HG02981 (cell line): ENCODE measurements at regions not wholly inside any gene's neighbourhood (a gene's known extent, or its start where the extent isn't known, plus 50 kb on each side); places are given as distances from the start of the nearest gene placed in this dataset.
"Not testable (repeated sequence)": the region's sequence is repeated elsewhere in the genome, so short reads cannot be mapped to it uniquely, and the experiment has no call there.

ENCODE experiments used
- ATAC-seq: cut with Tn5 transposase; IDR thresholded peaks from one replicate; pipeline ENCODE4 v1.9.1; 2021; ENCODE audit warnings: mild to moderate bottlenecking, moderate library complexity; ENCODE audit not compliant: unreplicated experiment

DNA sequence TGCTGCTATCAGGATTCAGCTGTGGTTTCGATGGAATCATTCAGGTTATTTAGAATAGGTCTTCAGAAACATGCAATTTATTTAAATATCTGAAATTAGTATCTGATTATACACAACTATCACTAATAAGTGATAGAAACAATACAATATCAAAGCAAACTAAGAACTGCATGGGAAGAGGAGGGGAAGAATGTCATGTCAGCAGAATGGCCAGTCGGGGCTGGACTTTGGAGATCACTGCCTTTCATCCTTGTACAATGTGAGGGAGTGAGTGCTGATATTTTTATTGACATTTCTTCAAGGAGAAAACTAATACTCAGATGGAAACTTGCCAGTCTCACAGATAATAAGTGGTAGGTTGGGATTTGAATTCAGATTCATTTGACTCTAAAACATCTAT lies 224.0 kb upstream of the LINC00305 start:
- ATAC-seq = no peak

DNA sequence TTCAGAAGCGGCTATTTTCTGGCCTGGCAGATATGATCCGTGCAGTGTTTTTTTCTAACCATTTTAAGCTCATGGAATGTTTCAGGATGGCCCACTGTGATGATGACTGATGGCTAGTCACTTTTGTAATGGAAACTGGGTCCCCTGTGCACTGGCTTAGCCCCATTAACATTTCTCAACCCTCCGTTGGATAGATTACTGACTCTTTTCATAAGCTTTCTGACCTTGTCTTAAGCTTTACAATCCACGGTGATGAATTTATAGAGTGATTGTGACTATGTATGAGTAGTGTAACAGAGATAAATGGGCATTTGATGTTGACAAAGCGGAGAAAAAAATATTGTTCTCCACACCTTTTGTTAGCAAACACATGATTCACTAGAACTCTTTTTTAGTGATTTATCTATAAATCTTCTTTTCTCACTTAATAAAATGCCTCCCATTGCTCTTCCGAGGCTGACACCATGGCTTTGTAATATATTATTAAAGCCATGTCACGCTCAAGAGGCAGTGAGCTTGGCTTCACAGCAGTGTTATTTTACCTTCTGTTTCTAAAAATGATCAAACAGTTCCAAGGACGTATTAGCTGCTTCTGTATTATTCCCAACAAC lies 221.0 kb upstream of the LINC00305 start:
- ATAC-seq = not testable (repeated sequence)

DNA sequence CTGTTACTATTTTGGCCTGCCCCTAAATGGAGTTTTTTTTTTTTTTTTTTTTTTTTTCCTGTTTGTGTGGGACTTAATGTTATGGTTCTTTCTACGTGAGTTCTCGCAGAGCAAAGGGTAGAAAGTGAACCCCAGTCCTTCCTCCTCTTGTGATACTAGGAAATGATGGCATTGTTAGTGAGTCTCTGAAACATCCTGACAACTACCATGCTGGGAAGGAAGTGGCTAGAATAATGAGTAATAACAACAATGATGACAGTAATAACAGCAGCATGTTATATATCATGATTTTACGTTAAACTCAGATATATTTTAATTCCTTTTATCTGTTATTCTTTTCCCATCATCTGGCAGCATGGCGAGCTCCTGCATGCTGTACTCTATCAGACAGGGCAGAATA lies 216.2 kb upstream of the LINC00305 start:
- ATAC-seq = no peak

- ATAC-seq = no peak
Observed at GRCh38 chr18:64337673-64338072, 188.8 kb upstream of the LINC00305 start.

DNA sequence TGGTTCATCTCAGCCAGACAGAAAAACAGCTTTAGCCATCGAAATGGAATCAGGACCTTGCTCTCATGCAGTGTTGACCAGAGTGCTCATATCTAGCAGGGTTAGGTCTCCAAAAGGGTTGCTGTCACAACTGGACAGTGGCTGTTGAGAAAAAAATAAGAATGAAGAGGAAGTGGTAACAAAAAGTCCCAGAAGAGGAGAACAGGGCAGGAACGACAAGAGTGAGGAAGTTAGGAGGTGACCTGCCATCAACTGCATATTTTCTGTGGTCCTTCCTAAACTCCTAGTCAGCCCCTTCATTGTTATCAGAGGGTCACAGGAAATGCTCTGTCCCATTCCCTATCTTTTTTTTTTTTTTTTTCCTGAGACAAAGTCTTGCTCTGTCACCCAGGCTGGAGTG lies 188.1 kb upstream of the LINC00305 start:
- no peak for ATAC-seq

- ATAC-seq = no peak
Observed at GRCh38 chr18:64334748-64335147, 185.9 kb upstream of the LINC00305 start.

- ATAC-seq = no peak
Observed at GRCh38 chr18:64333584-64333983, 184.7 kb upstream of the LINC00305 start.

DNA sequence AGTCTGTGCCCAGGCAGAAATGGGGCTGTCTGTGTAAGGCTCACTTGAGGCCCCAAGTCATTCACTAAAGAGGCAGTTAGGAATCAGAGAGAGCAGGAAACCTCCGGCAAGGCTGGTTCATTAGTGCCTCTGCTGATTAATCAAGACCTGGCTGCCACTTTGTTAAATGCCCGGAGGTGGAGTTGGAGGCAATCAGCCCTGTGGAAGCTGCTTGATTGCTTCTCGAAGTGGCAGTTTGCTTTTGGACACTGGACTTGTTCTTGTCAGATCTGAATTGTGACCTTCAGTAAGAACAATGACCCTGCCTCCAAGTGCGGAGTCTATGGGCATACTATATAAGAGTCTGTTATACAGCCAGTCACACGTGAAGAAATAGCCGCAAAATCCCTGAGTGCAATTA lies 183.9 kb upstream of the LINC00305 start:
- ATAC-seq = no peak

DNA sequence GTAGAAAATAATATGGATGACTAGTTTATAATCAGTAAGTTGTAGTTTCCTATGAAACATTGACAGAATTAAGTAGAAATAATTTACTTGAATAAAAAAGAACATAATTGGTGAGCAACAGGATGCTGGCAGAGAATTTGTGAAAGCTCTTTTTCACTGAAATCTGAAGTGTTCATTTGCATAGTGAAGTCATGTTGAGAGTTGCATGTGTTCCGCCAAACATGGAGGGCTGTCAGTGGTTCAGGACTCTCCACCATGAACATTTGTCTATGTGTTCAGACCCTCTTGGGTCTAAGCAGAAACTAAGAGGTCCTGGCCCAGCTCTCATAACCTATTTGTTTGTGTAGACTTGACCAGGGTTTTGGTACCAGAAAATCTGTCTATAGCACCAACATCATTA lies 182.5 kb upstream of the LINC00305 start:
- no peak for ATAC-seq

GRCh38 chr18:64330931-64331330 lies 182.0 kb upstream of the LINC00305 start:
- ATAC-seq = no peak

- ATAC-seq = no peak
Observed at GRCh38 chr18:64330161-64330560, 181.3 kb upstream of the LINC00305 start.

DNA sequence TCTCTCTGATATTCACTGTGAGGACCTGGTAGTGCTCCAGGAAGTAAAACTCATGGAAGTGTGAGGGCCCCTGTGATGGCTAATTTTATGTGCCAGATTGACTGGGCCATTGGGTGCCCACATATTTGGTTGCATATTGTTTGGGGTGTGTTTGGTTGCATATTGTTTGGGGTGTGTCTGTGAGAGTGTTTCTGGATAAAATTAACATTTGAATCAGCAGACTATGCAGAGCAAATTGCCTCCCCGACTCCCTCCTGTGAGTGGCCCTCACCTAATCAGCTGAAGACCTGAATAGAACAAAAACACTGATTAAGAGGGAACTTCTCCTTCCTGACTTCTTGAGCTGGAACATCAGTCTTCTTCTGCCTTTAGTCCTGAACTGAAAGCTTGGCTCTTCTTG lies 173.3 kb upstream of the LINC00305 start:
- no peak for ATAC-seq

DNA sequence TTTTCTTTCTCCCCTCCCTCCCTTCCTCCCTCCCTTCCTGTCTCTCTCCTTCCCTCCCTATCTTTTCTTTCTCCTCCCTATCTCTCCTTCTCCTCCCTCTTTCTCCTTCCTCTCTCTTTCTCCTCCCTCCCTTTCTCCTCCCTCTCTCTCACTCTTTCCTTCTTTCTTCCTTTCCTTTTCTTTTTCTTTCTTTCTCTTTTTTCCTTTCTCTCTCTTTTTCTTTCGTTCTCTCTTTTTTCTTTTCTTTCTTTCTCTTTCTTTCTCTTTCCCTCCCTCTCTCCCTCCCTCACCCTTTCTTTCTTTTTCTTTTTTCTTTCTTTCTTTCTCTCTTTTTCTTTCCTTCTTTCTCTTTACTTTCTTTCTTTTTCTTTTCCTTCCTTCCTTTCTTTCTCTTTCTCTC lies 169.7 kb upstream of the LINC00305 start:
- no peak for ATAC-seq

- ATAC-seq = no peak
Observed at GRCh38 chr18:64311859-64312258, 163.0 kb upstream of the LINC00305 start.

GRCh38 chr18:64295839-64296238 lies 147.0 kb upstream of the LINC00305 start:
- no peak for ATAC-seq

DNA sequence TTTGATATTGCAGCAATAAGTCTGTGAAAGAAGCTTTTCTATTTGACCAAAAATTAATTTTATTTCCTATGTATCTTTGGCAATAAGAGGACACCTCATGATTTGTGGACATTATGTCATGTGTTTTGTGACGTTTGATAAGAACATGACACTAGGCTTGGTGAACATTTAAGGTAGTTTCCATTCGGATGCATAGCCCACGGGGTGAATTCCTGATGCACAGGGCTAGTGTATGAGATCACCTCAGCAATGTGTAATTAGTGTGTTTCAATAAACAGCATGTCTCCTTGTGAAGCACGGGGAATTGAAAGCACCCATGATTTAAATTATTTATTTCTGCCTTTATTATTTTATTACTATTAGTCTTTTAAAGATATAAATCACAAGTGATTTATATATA lies 146.1 kb upstream of the LINC00305 start:
- ATAC-seq = no peak

GRCh38 chr18:64288432-64288831 lies 139.5 kb upstream of the LINC00305 start:
- ATAC-seq = no peak

DNA sequence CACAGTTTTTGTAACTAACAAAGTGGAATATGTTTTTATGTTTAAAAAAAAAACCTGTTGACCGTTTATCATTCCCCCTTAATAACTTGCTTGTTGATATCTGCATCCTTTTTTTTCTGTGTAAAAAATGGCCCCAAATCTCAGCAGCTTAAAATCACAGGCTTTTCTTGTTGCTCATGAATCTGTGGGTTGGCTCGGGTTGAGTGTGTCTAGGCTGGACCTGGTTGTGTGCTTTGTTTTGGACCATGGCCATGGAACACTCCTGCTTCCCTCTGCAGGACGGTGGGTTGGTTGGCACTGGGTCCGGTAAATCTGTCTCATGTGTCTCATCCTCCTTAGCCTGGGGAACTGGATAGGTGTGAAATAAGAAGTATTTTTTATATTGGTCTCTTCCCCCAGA lies 139.0 kb upstream of the LINC00305 start:
- ATAC-seq = no peak

- no peak for ATAC-seq
Observed at GRCh38 chr18:64283059-64283458, 134.2 kb upstream of the LINC00305 start.

DNA sequence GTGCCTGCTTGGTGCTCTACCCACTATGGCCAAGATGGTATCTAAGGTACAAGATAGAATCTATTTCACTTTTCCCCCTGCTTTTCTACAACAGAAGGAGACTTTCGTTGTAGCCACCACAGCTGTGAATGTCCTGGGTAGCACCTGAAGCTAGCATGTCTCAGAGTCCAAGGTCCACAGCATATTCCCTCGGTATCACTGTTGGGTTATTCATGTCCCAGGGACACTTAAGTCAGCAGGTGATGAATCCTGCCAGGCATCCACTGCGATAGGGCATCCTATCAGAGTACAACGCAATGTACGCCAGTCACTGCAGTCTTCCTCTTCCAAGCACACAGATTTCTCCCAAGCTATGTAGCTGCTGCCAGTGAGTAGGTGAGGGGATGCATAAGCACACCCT lies 129.1 kb upstream of the LINC00305 start:
- no peak for ATAC-seq

GRCh38 chr18:64276311-64277090 lies 127.6 kb upstream of the LINC00305 start:
- ATAC-seq = no peak

- ATAC-seq = no peak
Observed at GRCh38 chr18:64275593-64276300, 126.9 kb upstream of the LINC00305 start.
